NCI-H526 (cell line): ENCODE measurements at regions not wholly inside any gene's neighbourhood (a gene's known extent, or its start where the extent isn't known, plus 50 kb on each side); places are given as distances from the start of the nearest gene placed in this dataset.
A peak's percentile ranks its signal among the peaks of the same experiment; 100 is the strongest.
"Not testable (repeated sequence)": the region's sequence is repeated elsewhere in the genome, so short reads cannot be mapped to it uniquely, and the experiment has no call there.

Experiments used
- DNase-seq, 2 experiments: peaks; one replicate each; lab custom pipeline; 2025; lab: John Stamatoyannopoulos, UW

DNA sequence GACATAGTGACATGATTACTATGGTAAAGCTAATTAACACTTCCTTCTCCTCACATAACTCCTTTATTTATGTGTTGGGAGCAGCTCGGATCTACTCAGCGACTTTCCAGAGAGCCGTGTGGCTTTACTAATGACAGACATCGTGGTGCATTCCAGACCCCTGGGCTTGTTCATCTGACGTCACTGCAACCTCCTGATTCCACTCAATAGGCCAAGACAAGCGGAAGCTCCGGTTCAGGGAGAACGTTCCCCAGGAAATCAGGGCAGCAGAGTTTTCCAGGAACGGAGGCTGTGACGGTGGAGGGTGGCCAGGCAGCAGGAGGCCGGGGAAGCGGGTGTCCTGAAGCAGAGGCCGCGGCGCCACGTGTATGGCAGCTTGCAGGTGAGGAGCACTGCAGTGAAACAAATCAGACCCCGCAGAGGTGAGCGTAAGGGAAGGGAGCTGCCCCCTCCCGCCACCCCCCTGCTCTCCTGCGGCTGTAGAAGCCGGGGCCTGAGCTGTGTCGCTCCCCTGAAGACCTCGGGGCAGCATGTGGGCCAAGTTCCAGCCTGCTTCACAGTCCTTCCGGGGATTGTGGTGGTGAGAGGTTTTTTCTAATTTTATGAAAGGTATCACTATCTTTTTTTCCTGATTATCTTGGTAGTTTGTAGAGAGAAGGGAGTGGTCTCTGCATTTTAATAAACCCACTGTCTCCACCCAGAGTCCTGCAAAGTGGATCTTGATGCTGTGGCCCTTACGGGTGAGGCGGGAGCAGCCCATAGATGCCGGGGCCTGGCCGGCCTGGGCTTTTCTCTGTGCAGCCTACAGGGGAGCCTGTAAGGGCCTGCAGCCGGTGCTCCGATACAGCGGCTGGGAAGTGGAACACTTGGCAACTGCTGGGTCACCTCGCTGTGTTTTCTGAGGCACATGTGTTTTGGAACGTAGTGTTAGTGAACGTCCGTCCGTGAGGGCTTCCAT, 220.4 kb upstream of the IRX4 start:
- no peak for DNase-seq

DNA sequence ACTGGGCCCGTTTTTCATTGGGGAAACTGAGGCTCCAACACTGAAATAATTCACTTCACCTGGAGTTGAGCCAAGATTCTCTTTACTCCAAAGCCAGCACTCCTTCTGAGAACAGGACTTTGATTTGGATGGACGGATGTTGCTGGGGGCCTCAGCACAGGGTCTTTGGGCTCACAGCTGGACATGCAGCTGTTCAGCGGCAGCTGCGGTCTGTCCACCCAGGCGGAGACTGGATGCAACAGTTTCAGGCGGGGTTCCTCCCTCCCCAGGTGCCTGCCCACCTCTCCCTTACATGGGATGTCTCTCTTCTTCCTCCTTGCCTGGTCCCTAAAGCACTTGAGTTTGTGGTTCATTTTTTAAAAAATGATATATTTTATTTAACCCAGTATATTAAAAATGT, 219.0 kb upstream of the IRX4 start:
- DNase-seq, result no peak

GRCh38 chr5:2096887-2097505, 214.3 kb upstream of the IRX4 start:
- no peak for DNase-seq

DNA sequence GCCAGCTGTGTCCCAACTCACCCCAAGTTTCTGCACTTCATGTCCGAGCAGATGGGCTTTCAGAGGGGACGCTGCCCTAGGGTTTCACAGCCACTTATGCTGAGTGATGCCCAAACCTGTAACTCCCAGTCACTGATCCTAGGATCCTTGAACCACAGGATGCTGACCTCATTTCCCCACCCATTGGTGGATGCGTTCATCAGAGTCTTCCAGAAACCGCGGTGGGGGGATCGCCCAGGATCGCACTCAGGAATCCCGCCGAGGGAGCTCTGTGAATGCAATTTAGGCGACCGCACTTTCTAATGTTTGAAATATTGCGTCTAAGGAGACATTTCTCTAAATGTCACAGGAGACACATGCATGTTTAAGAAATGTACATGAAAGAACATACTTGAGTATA, 212.3 kb upstream of the IRX4 start:
- no peak for DNase-seq

DNA sequence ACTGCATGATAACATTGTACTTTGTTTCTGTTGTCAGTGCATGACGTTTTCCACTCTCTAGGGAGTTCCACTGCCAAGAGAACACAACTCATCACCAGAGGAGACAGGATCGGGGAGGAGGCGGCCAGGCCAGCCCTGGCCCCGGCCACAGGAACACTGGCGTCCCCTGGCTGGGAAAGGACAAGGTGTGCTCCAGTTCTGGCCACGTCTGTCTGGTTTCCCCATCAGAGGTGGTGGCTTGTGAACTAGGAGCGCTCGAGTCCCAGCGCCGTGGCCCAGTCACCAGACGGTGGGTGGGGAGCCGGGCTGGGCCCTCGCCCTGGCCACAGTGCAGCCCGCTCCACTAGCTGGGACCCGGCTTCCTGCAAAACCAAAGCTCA, 211.9 kb upstream of the IRX4 start:
- no peak for DNase-seq

DNA sequence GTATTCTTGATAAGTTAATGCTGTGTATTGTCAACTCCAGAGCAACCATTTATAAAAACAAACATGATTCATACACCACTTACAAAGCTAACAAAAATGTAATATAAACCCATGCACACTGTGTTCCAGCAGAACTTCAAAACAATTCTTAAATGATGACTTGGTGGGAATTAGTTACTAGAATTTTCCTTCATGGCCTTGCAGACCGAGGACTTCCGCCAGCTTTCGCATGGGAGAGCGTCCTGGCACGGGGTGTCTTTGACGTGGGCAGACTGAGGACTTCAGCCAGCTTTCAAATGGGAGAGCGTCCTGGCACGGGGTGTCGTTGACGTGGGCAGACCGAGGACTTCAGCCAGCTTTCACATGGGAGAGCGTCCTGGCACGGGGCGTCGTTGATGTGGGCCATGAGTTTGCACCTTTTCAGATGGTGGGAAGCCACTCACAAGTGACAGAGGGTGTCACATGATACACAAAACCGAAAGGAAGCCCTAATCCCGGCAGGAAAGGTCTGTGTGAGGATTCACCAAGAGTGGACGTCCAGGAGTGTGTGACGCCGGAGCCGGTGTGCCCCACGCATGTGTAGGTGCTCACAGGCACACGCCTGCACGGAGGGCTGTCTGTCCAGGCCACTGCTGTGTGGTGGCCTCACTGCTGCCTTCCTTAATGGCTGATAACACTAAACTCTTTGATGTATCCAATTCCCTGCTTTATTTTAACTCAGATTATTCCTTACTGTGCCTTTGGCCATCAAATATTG, 211.3 kb upstream of the IRX4 start:
- DNase-seq, result no peak

GRCh38 chr5:2091921-2092320, 209.2 kb upstream of the IRX4 start:
- DNase-seq, result no peak

- DNase-seq, result no peak
Measured at GRCh38 chr5:2087980-2088379, 205.3 kb upstream of the IRX4 start.

- no peak for DNase-seq
Measured at GRCh38 chr5:2075365-2075764, 192.6 kb upstream of the IRX4 start.

- no peak for DNase-seq
Measured at GRCh38 chr5:2071562-2071961, 188.8 kb upstream of the IRX4 start.

GRCh38 chr5:2070787-2071186, 188.1 kb upstream of the IRX4 start:
- DNase-seq, result peak in 1 of 2 experiments; percentile 10

- DNase-seq, result no peak
Measured at GRCh38 chr5:2068531-2068930, 185.8 kb upstream of the IRX4 start.

GRCh38 chr5:2066373-2066772, 183.6 kb upstream of the IRX4 start:
- no peak for DNase-seq

- DNase-seq, result not testable (repeated sequence)
Measured at GRCh38 chr5:2063380-2063779, 180.7 kb upstream of the IRX4 start.

DNA sequence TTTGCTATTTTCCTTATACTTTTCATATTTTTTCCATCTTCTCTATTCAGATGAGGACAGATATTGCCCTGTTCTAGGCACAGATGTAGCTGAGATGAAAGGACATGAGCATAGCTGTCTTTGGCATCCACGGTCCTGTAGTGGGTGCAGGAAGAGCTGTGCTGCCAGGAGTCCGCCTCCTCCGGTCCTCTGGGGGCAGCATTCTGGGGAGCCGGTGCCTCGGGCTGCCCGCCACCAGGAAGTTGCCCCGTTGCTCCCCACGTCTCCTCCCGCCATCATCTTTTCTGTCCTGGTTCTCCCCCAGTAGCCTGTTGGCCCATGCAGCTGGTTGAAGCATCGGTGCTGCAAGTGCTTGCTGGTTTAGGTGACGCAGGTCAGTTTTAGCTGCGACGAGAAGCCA, 170.0 kb upstream of the IRX4 start:
- DNase-seq, result no peak

GRCh38 chr5:2049876-2050275, 167.2 kb upstream of the IRX4 start:
- DNase-seq, result no peak

GRCh38 chr5:2048664-2049063, 165.9 kb upstream of the IRX4 start:
- DNase-seq, result no peak

- DNase-seq, result no peak
Measured at GRCh38 chr5:2047341-2047927, 164.7 kb upstream of the IRX4 start.

DNA sequence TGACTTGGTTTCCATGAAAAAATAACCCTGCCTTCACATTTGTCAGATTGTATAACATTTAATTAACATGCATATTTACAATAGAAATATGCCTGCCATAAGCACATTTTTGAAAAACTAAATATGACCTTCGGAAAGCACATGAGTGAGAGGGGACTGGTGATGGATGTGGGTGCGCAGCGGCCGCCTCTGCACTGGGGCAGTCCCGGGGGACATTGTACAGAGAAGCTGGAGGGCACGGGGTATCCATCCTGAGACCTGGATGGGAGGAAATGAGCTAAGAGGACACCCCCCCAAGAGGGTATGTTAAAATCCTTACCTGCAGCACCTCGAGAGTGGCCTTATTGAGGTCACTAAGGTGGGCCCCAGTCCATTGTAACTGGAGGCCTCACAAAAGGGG, 161.3 kb upstream of the IRX4 start:
- DNase-seq, result no peak

DNA sequence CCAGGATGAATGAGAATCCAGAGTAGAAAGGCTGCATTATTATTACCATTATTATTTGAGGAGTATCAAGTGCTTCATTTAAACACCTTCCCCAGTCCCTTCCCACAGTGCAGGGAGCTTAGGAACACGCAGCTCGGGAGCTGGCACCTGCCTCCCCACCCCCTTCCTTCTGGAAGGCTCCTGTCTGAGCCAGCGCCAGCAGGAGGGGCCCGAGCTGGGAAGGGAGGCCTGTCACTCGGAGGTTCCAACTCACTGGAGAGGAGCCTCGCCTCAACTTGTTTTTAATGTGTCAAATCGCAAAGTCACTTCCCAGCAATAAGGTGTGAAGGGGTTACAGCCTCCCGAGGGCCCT, 156.4 kb upstream of the IRX4 start:
- DNase-seq, result no peak

DNA sequence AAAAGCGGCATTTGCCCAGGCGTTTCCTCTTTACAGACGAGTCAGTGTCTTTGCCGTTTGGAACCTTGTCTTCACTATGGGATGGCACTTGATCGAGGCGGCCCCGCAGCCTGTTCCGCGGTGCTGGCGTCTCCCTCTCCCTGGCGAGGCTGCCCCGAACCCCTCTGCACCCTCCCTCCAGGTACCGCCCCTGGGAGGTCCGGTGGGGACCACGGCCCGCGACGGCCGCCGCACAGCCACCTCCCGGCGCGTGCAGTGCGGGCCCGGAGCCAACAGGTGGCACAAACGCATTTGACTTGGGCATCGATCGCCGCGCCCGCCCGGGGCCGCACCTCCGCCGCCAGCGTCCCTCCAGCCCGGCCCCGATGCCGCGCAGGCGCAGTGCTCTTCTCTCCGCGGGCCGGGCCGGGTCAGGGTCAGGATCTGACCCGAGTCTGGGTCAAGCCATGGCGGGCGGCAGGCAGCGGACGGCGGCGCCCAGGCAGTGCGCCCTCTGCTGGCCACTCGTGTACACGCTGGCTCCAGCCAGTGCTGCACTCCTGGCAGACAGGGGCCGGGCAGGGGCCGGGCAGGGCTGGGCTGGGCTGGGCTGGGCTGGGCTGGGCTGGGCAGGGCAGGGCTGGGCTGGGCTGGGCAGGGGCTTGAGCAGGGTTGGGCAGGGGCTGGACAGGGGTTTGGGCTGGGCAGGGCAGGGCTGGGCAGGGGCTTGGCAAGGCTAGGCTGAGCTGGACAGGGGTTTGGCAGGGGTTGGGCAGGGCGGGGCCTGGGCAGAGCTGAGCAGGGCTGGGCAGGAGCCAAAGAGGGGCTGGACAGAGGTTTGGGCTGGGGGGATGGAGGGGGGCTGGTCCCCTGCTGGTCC, 155.8 kb upstream of the IRX4 start:
- peak in 1 of 2 experiments; percentile 69 for DNase-seq

DNA sequence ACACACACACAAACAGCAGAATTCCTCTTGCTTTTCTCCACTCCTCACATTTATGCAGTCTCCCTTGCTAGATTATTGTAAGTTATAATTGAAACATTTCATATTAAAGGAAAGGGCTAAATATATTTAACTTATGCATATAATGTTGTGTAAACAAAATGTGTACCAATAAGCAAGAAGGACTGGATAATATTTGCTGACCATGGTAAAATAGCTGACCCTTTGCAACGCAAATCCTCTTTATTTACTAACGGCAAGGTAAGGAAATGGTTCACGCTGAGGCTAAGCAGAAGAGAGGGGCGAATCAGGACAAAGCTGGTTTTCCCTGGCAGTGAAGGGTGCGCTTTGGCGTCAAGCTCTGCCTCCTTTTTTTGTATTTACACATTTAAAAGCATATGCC, 154.2 kb upstream of the IRX4 start:
- DNase-seq, result no peak
